ENCODE measurements at regions not wholly inside any gene's neighbourhood (a gene's known extent, or its start where the extent isn't known, plus 50 kb on each side); places are given as distances from the start of the nearest gene placed in this dataset.

GRCh38 chr6:3621411-3621810, 130.1 kb downstream of the PXDC1 start:
- H3K36me3 ChIP-seq = no peaks in the 10 kb centered on the region
- DNase-seq (ENCODE audit: low spot score) = no peak

DNA sequence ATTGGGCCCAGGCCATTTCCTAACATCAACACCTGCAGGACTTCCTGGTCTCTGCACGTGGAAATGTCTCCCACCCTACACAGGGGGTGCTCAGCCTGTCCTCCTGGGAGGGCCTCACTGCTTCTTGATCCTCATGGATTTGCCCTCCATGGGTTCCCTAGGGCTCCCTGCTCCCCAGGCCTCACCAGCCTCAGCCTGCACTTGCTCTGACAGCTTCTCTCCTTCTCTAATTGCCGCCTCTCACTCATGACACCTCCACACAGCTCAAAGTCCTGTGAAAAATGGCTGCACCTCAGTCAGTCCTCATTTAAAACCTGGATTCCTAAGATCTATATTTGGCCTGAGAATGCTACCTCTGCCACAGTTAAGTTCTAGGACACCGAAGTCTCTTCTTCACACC, 130.6 kb downstream of the PXDC1 start:
- Histone ChIP-seq H3K27me3 (replicated peaks; ENCODE audit: insufficient read depth) (no peaks in the 10 kb centered on the region), H3K4me3 (no peak overlapping the region), H3K36me3 (no peaks in the 10 kb centered on the region), H3K9me3 (no peaks in the 10 kb centered on the region), H3K4me1 (replicated peaks) (no peaks in the 10 kb centered on the region), H3K27ac (no peak overlapping the region)
- 88% methylated on average over 3 of the region's 3 CpGs for WGBS
- intact Hi-C loops (cut with DNase I) = no loop called here
- TF ChIP-seq POLR2A (IDR thresholded peaks at IDR 0.05) (no peak), POLR2AphosphoS5 (IDR thresholded peaks at IDR 0.05) (no peak), CTCF (IDR thresholded peaks at IDR 0.05) (no peak)
- DNase-seq (ENCODE audit: low spot score) = no peak

More at GRCh38 chr6:3621411-3621810, 130.1 kb downstream of the PXDC1 start:
- WGBS = 95% methylated on average over 5 of the region's 5 CpGs
- Histone ChIP-seq H3K27me3 (replicated peaks; ENCODE audit: insufficient read depth) (no peaks in the 10 kb centered on the region), H3K4me3 (no peak overlapping the region), H3K9me3 (no peaks in the 10 kb centered on the region), H3K4me1 (replicated peaks) (no peaks in the 10 kb centered on the region), H3K27ac (no peak overlapping the region)
- intact Hi-C loops (cut with DNase I) = no loop called here
- TF ChIP-seq CTCF (IDR thresholded peaks at IDR 0.05) = no peak
- no peak for TF ChIP-seq POLR2A (IDR thresholded peaks at IDR 0.05)
- TF ChIP-seq POLR2AphosphoS5 (IDR thresholded peaks at IDR 0.05) = no peak

DNA sequence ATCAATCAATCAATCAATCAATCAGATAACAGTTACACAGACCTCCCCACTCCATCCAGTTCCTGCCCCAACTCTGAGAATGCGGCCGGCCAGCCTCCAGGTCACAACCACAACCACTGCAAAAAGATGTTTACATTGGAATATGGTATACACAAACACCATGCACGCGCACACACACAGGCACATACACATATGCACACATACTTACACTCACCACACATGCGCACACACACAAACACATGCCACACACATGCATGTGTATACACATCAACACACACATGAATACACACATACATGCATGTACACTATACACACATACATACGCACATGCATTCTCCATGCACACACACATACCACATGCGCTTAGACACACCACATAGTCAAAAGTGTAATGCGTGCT, 131.1 kb downstream of the PXDC1 start:
- no peaks in the 10 kb centered on the region for H3K4me1 ChIP-seq (replicated peaks)
- intact Hi-C loops (cut with DNase I) = no loop called here
- TF ChIP-seq POLR2A (IDR thresholded peaks at IDR 0.05) (no peak), CTCF (IDR thresholded peaks at IDR 0.05) (no peak), POLR2AphosphoS5 (IDR thresholded peaks at IDR 0.05) (no peak)
- no peak overlapping the region for H3K4me3 ChIP-seq
- no peaks in the 10 kb centered on the region for H3K36me3 ChIP-seq
- H3K27me3 ChIP-seq (replicated peaks; ENCODE audit: insufficient read depth) = no peaks in the 10 kb centered on the region
- H3K27ac ChIP-seq = no peak overlapping the region
- WGBS = 97% methylated on average over 8 of the region's 8 CpGs
- H3K9me3 ChIP-seq = no peaks in the 10 kb centered on the region
- no peak for DNase-seq (ENCODE audit: low spot score)

- intact Hi-C loops (cut with DNase I) = no loop called here
- Histone ChIP-seq H3K9me3 (no peaks in the 10 kb centered on the region), H3K27ac (no peak overlapping the region), H3K27me3 (replicated peaks; ENCODE audit: insufficient read depth) (no peaks in the 10 kb centered on the region), H3K4me1 (replicated peaks) (no peaks in the 10 kb centered on the region), H3K4me3 (no peak overlapping the region), H3K36me3 (no peaks in the 10 kb centered on the region)
- DNase-seq (ENCODE audit: low spot score) = no peak
- TF ChIP-seq POLR2AphosphoS5 (IDR thresholded peaks at IDR 0.05) (no peak), CTCF (IDR thresholded peaks at IDR 0.05) (no peak), POLR2A (IDR thresholded peaks at IDR 0.05) (no peak)
- 60% methylated on average over 4 of the region's 4 CpGs for WGBS
Measured at GRCh38 chr6:3619800-3620199, 131.7 kb downstream of the PXDC1 start.

GRCh38 chr6:3619201-3619600, 132.3 kb downstream of the PXDC1 start:
- Histone ChIP-seq H3K4me1 (replicated peaks) (no peaks in the 10 kb centered on the region), H3K27me3 (replicated peaks; ENCODE audit: insufficient read depth) (no peaks in the 10 kb centered on the region), H3K27ac (no peak overlapping the region), H3K36me3 (no peaks in the 10 kb centered on the region), H3K9me3 (no peaks in the 10 kb centered on the region), H3K4me3 (no peak overlapping the region)
- 86% methylated on average over 7 of the region's 7 CpGs for WGBS
- TF ChIP-seq CTCF (IDR thresholded peaks at IDR 0.05) = no peak
- no peak for TF ChIP-seq POLR2A (IDR thresholded peaks at IDR 0.05)
- TF ChIP-seq POLR2AphosphoS5 (IDR thresholded peaks at IDR 0.05) = no peak
- DNase-seq (ENCODE audit: low spot score) = no peak
- intact Hi-C loops (cut with DNase I) = no loop called here

Data from prostate gland (tissue), 2 donors.